ENCODE measurements at regions not wholly inside any gene's neighbourhood (a gene's known extent, or its start where the extent isn't known, plus 50 kb on each side); places are given as distances from the start of the nearest gene placed in this dataset.

DNA sequence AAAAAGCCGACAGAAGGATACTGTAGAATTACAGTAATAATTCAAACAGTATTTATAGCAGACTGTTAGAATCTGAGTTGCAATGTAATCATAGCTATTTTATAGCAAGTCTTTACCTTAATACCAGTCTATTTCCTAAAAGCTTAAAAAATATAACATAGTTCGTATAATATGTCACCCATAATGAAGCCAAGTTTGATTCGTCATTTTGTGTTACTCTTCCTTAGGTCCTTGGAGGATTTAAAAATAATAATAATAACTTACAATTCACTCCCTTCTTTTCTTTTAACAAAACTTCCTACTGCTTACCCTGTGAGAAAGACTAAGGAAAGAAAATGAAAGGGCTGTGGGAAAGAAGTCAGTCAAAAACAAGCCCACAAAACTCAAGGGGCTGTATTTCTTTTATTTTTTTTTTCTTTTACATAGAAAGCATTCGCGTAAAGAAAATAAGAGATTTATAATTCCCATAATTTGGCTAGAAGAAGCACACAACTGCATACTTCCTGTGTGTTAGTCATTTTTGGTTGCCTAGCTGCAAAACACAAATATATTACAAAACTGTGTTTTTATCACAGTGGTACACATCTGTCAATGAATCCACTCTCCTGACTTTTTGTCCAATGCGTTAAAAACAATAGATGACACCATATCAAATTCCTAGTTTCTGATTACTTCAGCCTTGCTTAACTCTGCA is 187.2 kb upstream of the CELF2 start:
- no peak for DNase-seq

- DNase-seq = no peak
These were observed 186.6 kb upstream of the CELF2 start for GRCh38 chr10:10831085-10831484.

- DNase-seq = no peak
These were observed 183.7 kb upstream of the CELF2 start for GRCh38 chr10:10833955-10834354.

GRCh38 chr10:10844251-10844650 is 173.4 kb upstream of the CELF2 start:
- DNase-seq = no peak

DNA sequence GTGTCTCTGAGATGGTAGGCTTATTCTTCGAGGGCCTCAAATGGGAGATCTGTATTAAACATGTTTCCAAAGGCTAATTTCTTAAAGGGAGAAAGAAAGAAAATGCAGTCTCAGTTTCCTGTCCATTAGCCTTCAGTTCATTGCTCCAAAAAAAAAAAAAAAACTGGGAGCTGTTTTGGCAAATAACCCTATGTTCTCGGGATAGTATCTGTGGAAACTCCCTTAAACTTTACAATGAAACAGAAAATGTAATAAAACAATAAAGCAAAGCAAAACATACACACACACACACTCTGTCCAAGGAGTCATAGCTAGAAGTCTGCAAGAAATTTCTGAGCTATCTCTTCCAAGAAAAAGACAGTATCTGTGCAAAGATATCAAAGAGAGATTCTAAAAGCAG is 172.5 kb upstream of the CELF2 start:
- no peak for DNase-seq

- DNase-seq = no peak
These were observed 171.7 kb upstream of the CELF2 start for GRCh38 chr10:10845826-10846503.

GRCh38 chr10:10846504-10846900 is 171.2 kb upstream of the CELF2 start:
- no peak for DNase-seq

DNA sequence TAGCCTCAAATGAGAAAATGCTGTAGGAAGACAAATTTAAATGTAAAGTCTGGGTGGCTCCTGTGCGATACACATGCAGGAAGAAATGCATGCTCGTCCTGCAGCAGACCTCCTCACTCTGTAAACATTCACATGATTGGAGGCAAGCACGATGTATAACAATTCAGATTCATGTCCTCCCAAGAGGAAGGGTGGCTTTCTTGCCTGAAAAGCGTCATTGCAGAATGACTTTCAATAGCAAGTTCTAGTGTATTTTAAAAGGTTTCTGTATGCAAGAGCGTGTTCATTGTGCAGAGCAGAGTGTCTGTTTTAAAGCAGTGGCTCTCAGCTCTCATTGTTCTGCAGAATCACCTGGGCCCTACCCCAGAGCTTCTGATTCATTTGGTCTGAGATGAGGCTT is 170.3 kb upstream of the CELF2 start:
- no peak for DNase-seq

DNA sequence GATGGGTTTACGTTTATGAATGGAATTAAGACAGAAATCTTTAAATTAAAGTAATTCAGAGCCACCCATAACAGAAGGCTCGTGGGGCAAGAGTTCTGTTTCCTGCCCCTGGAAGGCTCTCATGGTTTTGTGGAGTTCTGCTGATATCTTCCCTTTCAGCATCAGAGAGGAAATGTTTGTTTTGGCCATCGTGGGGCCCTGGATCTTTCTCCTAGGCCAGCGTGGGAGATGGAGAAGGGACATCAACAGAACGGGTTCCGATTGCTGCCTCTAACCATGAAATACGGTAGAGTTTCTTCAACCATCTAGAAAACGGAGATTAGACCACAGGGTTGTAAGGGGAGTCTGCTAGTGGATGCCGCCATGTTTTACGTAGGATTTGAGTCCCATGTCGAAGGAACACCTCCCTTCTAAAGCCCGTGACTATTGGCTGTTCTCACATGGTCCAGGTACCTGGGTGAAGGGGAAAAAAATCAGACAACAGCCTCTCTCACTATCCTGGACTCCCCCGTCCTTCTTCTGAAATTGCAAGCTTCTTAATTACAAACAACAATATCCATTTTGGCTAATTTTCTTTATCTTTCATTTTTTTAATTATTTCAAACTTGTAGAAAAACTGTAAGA is 169.1 kb upstream of the CELF2 start:
- DNase-seq = no peak

DNA sequence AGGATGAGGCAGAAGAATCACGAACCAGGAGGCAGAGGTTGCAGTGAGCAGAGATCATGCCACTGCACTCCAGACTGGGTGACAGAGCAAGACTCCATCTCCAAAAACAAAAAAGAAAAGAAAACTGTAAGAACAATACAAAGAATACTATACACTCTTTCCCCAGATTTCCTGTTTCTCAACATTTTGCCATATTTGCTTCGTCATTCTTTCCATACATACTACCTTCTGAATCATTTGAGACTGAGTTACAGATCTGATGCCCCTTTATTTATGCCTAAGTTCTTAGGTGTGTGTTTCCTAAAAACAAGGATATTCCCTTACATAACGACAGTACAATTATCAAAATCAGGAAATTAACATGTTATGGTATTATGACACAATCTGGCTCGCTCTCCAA is 168.4 kb upstream of the CELF2 start:
- no peak for DNase-seq

DNA sequence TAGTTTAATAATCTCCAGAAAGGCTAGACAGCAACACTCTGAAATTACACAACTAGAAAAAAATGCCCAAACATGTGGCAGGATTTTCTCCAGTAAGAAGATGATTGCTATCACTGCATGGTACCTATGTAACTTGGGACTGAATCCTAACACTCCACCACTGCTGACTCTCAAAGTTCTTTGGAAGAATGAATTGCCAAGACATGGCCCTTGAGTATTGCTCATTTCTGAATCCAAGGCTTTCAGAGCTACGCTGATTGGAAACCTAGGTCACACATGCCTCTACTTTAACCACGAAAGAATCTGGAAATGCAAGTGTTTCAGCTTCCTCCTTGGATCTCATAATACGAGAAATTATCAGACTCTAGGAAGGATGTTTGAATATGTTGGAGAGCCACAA is 167.5 kb upstream of the CELF2 start:
- no peak for DNase-seq

- DNase-seq = no peak
These were observed 165.2 kb upstream of the CELF2 start for GRCh38 chr10:10852464-10852863.

- no peak for DNase-seq
These were observed 163.7 kb upstream of the CELF2 start for GRCh38 chr10:10853954-10854353.

DNA sequence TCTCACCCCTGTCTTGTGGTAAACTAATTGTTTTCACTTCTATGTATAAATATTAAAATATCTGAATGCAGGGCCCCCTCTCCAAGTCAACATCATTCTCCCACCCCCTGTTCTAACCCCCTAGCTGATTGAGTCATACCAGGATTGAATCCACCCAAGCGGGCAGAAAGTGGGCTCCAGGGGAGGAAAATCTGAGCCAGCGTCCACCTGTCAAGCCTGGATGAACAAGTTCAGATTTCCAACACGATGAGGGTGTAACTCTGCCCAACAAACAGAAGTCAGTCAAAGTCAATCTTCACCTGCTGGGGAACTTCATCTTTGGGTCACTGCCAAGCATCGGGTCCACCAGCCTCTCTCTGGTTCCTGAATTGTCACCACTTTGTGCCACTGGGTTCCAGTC is 162.9 kb upstream of the CELF2 start:
- DNase-seq = no peak

- DNase-seq = no peak
These were observed 162.5 kb upstream of the CELF2 start for GRCh38 chr10:10855151-10855581.

GRCh38 chr10:10860455-10860976 is 157.2 kb upstream of the CELF2 start:
- DNase-seq = no peak

DNA sequence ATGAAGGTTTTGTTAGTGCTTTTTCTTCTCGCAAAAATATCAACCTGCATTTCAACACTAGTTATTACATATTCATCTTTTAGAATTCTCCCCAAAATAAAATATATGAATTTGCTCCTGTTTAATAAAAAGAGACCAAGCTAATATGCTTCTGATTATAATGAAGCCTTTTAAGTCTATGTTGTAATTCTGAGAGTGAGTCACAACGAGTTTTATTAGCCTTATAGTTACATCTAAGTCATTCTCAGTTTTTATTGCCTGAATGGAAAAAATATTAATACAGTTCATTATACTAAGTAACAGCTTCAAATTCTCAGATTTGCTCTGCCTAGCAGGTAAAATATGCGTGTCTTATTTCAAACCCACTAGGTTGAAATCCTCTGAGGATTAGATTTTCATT is 152.4 kb upstream of the CELF2 start:
- no peak for DNase-seq

GRCh38 chr10:10865913-10866312 is 151.8 kb upstream of the CELF2 start:
- DNase-seq = no peak

- DNase-seq = no peak
These were observed 148.1 kb upstream of the CELF2 start for GRCh38 chr10:10869592-10869991.

- no peak for DNase-seq
These were observed 147.0 kb upstream of the CELF2 start for GRCh38 chr10:10870523-10871241.

- no peak for DNase-seq
These were observed 146.3 kb upstream of the CELF2 start for GRCh38 chr10:10871352-10871751.

DNA sequence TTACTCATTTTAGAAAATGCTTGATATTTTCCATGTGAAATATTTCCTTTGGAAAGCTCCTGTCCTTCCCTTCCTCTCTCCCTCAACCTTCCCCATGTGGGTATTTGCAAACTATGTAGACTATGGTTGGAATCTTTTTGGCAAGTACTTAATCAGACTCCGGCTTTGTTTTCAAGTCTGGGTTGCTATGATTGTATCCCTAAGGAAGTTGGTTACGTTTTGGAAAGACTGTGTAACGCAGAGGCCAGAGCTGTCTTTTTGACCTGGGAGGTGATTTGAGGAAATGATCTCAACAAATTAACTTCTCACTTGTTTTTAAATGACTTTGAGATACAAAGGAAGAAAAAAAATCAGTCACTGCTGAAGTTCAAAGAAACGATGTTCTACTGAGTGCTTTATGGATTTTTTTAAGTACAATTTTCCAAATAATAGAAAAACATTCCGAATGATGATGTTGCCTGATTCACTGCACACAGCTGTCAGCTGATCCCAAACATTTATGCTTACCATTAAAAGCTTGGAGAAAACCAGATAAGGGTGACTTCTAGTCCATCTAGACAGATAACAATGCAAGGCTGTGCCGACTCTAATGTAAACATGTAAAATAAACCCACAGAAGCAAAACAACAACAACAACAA is 145.5 kb upstream of the CELF2 start:
- no peak for DNase-seq

- no peak for DNase-seq
These were observed 144.9 kb upstream of the CELF2 start for GRCh38 chr10:10872764-10873163.

Measured in hematopoietic multipotent progenitor cell treated with erythropoietin and hydrocortisone succinate and interleukin-3 and kit ligand, for 8 days (in vitro differentiated cells).